ENCODE measurements at regions not wholly inside any gene's neighbourhood (a gene's known extent, or its start where the extent isn't known, plus 50 kb on each side); places are given as distances from the start of the nearest gene placed in this dataset.

DNA sequence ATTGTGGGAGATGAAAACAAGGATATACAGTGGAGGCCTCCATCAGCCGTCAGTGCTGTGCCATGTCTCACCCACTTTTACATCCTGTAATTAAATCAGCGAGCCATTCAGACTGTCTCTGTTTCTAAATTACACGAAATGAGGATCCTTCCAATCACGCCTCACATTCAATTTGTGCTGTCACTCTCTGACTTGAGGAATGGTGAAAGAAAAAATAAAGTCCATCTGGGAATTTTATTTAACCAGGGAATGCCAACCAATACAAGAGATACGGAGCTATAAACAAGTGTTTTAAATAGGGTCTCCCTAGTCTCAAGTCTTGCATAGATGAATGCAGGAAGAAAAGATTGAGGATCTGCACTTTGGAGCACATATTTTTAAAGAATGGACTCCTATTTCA lies 72.8 kb downstream of the CMPK2 start:
- Histone ChIP-seq H3K9me3 (ENCODE audit: control insufficient read depth, insufficient read depth, low read depth, low read length) (no peaks in the 10 kb centered on the region), H3K36me3 (ENCODE audit: control insufficient read depth, insufficient read depth, low read length) (no peaks in the 10 kb centered on the region), H3K9ac (ENCODE audit: low read length) (no peak overlapping the region), H3K27me3 (ENCODE audit: control insufficient read depth, insufficient read depth, low read length) (no peaks in the 10 kb centered on the region), H3K27ac (ENCODE audit: low read depth, low read length) (no peak overlapping the region), H3K4me1 (ENCODE audit: control insufficient read depth, insufficient read depth, low read length) (no peaks in the 10 kb centered on the region), H3K4me3 (ENCODE audit: low read depth, low read length) (no peak overlapping the region)

DNA sequence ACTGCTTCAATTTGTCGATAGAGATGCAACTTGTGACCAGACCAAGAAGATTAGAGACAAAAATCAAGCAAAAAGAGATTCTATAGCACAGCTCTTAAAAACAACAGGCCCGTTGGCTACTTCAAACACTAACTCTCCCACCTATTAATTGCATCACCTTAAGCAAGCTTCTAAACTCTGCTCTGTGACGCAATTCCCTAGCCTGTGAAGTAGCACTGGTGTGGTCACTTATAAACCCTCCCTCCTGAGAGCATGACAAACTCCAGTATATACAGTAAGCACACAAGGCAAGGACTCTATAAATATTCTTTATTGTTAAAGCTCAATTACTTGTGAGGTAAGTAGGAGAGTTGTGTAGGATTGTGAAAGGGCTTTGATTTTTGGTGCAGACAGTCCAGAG lies 72.3 kb downstream of the CMPK2 start:
- Histone ChIP-seq H3K36me3 (ENCODE audit: control insufficient read depth, insufficient read depth, low read length) (no peaks in the 10 kb centered on the region), H3K4me1 (ENCODE audit: control insufficient read depth, insufficient read depth, low read length) (no peaks in the 10 kb centered on the region), H3K9ac (ENCODE audit: low read length) (no peak overlapping the region), H3K9me3 (ENCODE audit: control insufficient read depth, insufficient read depth, low read depth, low read length) (no peaks in the 10 kb centered on the region), H3K27ac (ENCODE audit: low read depth, low read length) (no peak overlapping the region), H3K27me3 (ENCODE audit: control insufficient read depth, insufficient read depth, low read length) (no peaks in the 10 kb centered on the region), H3K4me3 (ENCODE audit: low read depth, low read length) (no peak overlapping the region)

DNA sequence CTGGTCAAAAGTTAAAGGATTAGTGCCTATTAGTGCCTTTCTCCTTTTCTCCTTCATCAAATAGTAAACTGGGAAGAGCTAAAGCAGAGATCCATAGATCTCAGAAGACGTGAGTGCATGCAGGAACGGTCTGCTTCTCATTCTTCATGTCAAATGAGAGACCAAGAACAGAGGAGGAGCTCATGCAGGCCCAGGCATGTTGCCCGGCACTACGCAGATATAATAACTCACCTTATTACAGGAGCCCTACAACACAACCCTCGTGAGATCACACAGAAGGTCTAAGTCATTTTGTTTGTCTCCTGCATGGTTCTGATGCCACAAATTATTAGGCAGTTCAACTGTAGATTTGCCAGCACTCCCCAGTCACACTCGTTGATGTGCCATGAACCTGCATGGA lies 71.8 kb downstream of the CMPK2 start:
- Histone ChIP-seq H3K9ac (ENCODE audit: low read length) (no peak overlapping the region), H3K9me3 (ENCODE audit: control insufficient read depth, insufficient read depth, low read depth, low read length) (no peaks in the 10 kb centered on the region), H3K4me3 (ENCODE audit: low read depth, low read length) (no peak overlapping the region), H3K36me3 (ENCODE audit: control insufficient read depth, insufficient read depth, low read length) (no peaks in the 10 kb centered on the region), H3K27ac (ENCODE audit: low read depth, low read length) (no peak overlapping the region), H3K27me3 (ENCODE audit: control insufficient read depth, insufficient read depth, low read length) (no peaks in the 10 kb centered on the region), H3K4me1 (ENCODE audit: control insufficient read depth, insufficient read depth, low read length) (no peaks in the 10 kb centered on the region)

DNA sequence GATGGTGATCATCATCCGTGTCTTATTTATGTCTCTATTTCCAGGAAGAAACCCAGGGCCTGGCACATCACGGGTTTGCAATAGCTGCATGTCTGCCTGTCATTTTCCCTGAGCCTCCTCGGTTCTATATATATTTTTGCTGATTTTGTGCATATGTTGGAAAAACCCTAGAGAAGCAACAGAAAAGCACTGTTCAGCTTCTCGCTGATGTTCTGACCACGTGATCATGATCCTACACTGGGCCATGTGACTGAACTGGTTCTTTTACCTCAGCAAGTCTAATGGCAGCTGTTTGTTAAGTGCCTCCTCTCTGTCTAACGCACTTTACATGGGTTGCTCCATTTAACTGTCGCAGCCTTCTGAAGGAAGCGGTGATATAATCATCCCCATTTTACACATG lies 71.3 kb downstream of the CMPK2 start:
- no peaks in the 10 kb centered on the region for H3K36me3 ChIP-seq (ENCODE audit: control insufficient read depth, insufficient read depth, low read length)
- H3K9me3 ChIP-seq (ENCODE audit: control insufficient read depth, insufficient read depth, low read depth, low read length) = no peaks in the 10 kb centered on the region
- no peak overlapping the region for H3K9ac ChIP-seq (ENCODE audit: low read length)
- no peaks in the 10 kb centered on the region for H3K27me3 ChIP-seq (ENCODE audit: control insufficient read depth, insufficient read depth, low read length)
- H3K27ac ChIP-seq (ENCODE audit: low read depth, low read length) = no peak overlapping the region
- H3K4me3 ChIP-seq (ENCODE audit: low read depth, low read length) = no peak overlapping the region
- no peaks in the 10 kb centered on the region for H3K4me1 ChIP-seq (ENCODE audit: control insufficient read depth, insufficient read depth, low read length)
